ENCODE measurements at regions not wholly inside any gene's neighbourhood (a gene's known extent, or its start where the extent isn't known, plus 50 kb on each side); places are given as distances from the start of the nearest gene placed in this dataset.

- H2BK5ac ChIP-seq (ENCODE audit: low read length) = no peak overlapping the region
- H2BK120ac ChIP-seq (ENCODE audit: low read depth, low read length) = no peak overlapping the region
- no peak overlapping the region for H3K18ac ChIP-seq (ENCODE audit: low read length)
- H3K36me3 ChIP-seq (ENCODE audit: control insufficient read depth, insufficient read depth, low read length) = no peaks in the 10 kb centered on the region
- peak overlapping the region; percentile 86 for H2BK15ac ChIP-seq (replicated peaks; ENCODE audit: low read depth)
- no peak overlapping the region for H3K4me3 ChIP-seq (ENCODE audit: low read length)
- no peak for DNase-seq
- no peak overlapping the region for H4K5ac ChIP-seq (ENCODE audit: low read length)
- H3K27ac ChIP-seq (ENCODE audit: low read depth, low read length) = no peak overlapping the region
- H2AK5ac ChIP-seq (ENCODE audit: low read length) = no peak overlapping the region
- peaks cover 3% of the 10 kb centered on the region for H3K4me1 ChIP-seq (ENCODE audit: control insufficient read depth, low read depth, low read length)
- no CpG with 5 or more reads among the region's 3 CpGs for WGBS (ENCODE audit: extremely low coverage, insufficient coverage, low lambda C conversion rate)
- H3K27me3 ChIP-seq (ENCODE audit: insufficient read depth, low read length, poor library complexity) = no peaks in the 10 kb centered on the region
- H3K56ac ChIP-seq (ENCODE audit: low read length) = no peak overlapping the region
- H3K23ac ChIP-seq (ENCODE audit: low read length) = no peak overlapping the region
- no peaks in the 10 kb centered on the region for H3K79me1 ChIP-seq (ENCODE audit: low read length)
- H3K4ac ChIP-seq (ENCODE audit: low read depth, low read length) = no peak overlapping the region
- H3K4me2 ChIP-seq (ENCODE audit: low read length) = no peak overlapping the region
- H3K9ac ChIP-seq (ENCODE audit: low read length) = no peak overlapping the region
- no peak overlapping the region for H4K8ac ChIP-seq (ENCODE audit: low read depth, low read length)
- no peaks in the 10 kb centered on the region for H3K79me2 ChIP-seq (ENCODE audit: control insufficient read depth, insufficient read depth, low read length)
These were observed 55.9 kb upstream of the APCDD1 start for GRCh38 chr18:10398571-10398970.

- Histone ChIP-seq H3K27ac (ENCODE audit: low read depth, low read length) (no peak overlapping the region), H3K27me3 (ENCODE audit: insufficient read depth, low read length, poor library complexity) (no peaks in the 10 kb centered on the region), H4K8ac (ENCODE audit: low read depth, low read length) (no peak overlapping the region), H3K79me1 (ENCODE audit: low read length) (no peaks in the 10 kb centered on the region), H3K36me3 (ENCODE audit: control insufficient read depth, insufficient read depth, low read length) (no peaks in the 10 kb centered on the region), H2BK120ac (ENCODE audit: low read depth, low read length) (no peak overlapping the region), H3K56ac (ENCODE audit: low read length) (no peak overlapping the region), H3K9ac (ENCODE audit: low read length) (no peak overlapping the region), H2BK5ac (ENCODE audit: low read length) (no peak overlapping the region), H3K79me2 (ENCODE audit: control insufficient read depth, insufficient read depth, low read length) (no peaks in the 10 kb centered on the region), H3K4me1 (ENCODE audit: control insufficient read depth, low read depth, low read length) (peaks cover 6% of the 10 kb centered on the region), H3K4me3 (ENCODE audit: low read length) (no peak overlapping the region), H3K4me2 (ENCODE audit: low read length) (no peak overlapping the region), H3K18ac (ENCODE audit: low read length) (no peak overlapping the region), H3K23ac (ENCODE audit: low read length) (no peak overlapping the region), H2AK5ac (ENCODE audit: low read length) (no peak overlapping the region), H4K5ac (ENCODE audit: low read length) (no peak overlapping the region), H2BK15ac (replicated peaks; ENCODE audit: low read depth) (no peak overlapping the region), H3K4ac (ENCODE audit: low read depth, low read length) (no peak overlapping the region)
- WGBS (ENCODE audit: extremely low coverage, insufficient coverage, low lambda C conversion rate) = no CpG with 5 or more reads among the region's 5 CpGs
- DNase-seq = no peak
These were observed 55.0 kb upstream of the APCDD1 start for GRCh38 chr18:10399465-10399864.

- no peaks in the 10 kb centered on the region for H3K27me3 ChIP-seq (ENCODE audit: insufficient read depth, low read length, poor library complexity)
- H2BK5ac ChIP-seq (ENCODE audit: low read length) = no peak overlapping the region
- no peak overlapping the region for H3K27ac ChIP-seq (ENCODE audit: low read depth, low read length)
- H3K79me2 ChIP-seq (ENCODE audit: control insufficient read depth, insufficient read depth, low read length) = no peaks in the 10 kb centered on the region
- no peak overlapping the region for H3K23ac ChIP-seq (ENCODE audit: low read length)
- no peak overlapping the region for H4K5ac ChIP-seq (ENCODE audit: low read length)
- H3K4ac ChIP-seq (ENCODE audit: low read depth, low read length) = no peak overlapping the region
- H3K4me1 ChIP-seq (ENCODE audit: control insufficient read depth, low read depth, low read length) = peaks cover 9% of the 10 kb centered on the region
- H3K56ac ChIP-seq (ENCODE audit: low read length) = no peak overlapping the region
- no peak for DNase-seq
- H2BK15ac ChIP-seq (replicated peaks; ENCODE audit: low read depth) = no peak overlapping the region
- H4K8ac ChIP-seq (ENCODE audit: low read depth, low read length) = no peak overlapping the region
- H3K18ac ChIP-seq (ENCODE audit: low read length) = no peak overlapping the region
- H3K9ac ChIP-seq (ENCODE audit: low read length) = no peak overlapping the region
- H3K4me3 ChIP-seq (ENCODE audit: low read length) = no peak overlapping the region
- H3K36me3 ChIP-seq (ENCODE audit: control insufficient read depth, insufficient read depth, low read length) = no peaks in the 10 kb centered on the region
- H3K4me2 ChIP-seq (ENCODE audit: low read length) = no peak overlapping the region
- H2BK120ac ChIP-seq (ENCODE audit: low read depth, low read length) = no peak overlapping the region
- H2AK5ac ChIP-seq (ENCODE audit: low read length) = peak overlapping the region; percentile 38
- H3K79me1 ChIP-seq (ENCODE audit: low read length) = no peaks in the 10 kb centered on the region
- WGBS (ENCODE audit: extremely low coverage, insufficient coverage, low lambda C conversion rate) = no CpG with 5 or more reads among the region's 11 CpGs
These were observed 53.7 kb upstream of the APCDD1 start for GRCh38 chr18:10400534-10401307.

- Histone ChIP-seq H3K56ac (ENCODE audit: low read length) (no peak overlapping the region), H3K23ac (ENCODE audit: low read length) (no peak overlapping the region), H3K36me3 (ENCODE audit: control insufficient read depth, insufficient read depth, low read length) (no peaks in the 10 kb centered on the region), H3K4ac (ENCODE audit: low read depth, low read length) (no peak overlapping the region), H2BK5ac (ENCODE audit: low read length) (no peak overlapping the region), H3K9ac (ENCODE audit: low read length) (no peak overlapping the region), H4K8ac (ENCODE audit: low read depth, low read length) (no peak overlapping the region), H3K27ac (ENCODE audit: low read depth, low read length) (no peak overlapping the region), H3K27me3 (ENCODE audit: insufficient read depth, low read length, poor library complexity) (no peaks in the 10 kb centered on the region), H3K79me2 (ENCODE audit: control insufficient read depth, insufficient read depth, low read length) (no peaks in the 10 kb centered on the region), H4K5ac (ENCODE audit: low read length) (no peak overlapping the region), H2BK15ac (replicated peaks; ENCODE audit: low read depth) (no peak overlapping the region), H3K18ac (ENCODE audit: low read length) (peak overlapping the region; percentile 73), H3K79me1 (ENCODE audit: low read length) (no peaks in the 10 kb centered on the region), H3K4me1 (ENCODE audit: control insufficient read depth, low read depth, low read length) (peaks cover 10% of the 10 kb centered on the region), H3K4me2 (ENCODE audit: low read length) (no peak overlapping the region), H2BK120ac (ENCODE audit: low read depth, low read length) (no peak overlapping the region), H3K4me3 (ENCODE audit: low read length) (no peak overlapping the region), H2AK5ac (ENCODE audit: low read length) (no peak overlapping the region)
- WGBS (ENCODE audit: extremely low coverage, insufficient coverage, low lambda C conversion rate) = no CpG with 5 or more reads among the region's 5 CpGs
- no peak for DNase-seq
These were observed 52.9 kb upstream of the APCDD1 start for GRCh38 chr18:10401521-10401920.

GRCh38 chr18:10401930-10402329 is 52.5 kb upstream of the APCDD1 start:
- Histone ChIP-seq H3K79me1 (ENCODE audit: low read length) (no peaks in the 10 kb centered on the region), H3K4me3 (ENCODE audit: low read length) (no peak overlapping the region), H3K36me3 (ENCODE audit: control insufficient read depth, insufficient read depth, low read length) (no peaks in the 10 kb centered on the region), H3K56ac (ENCODE audit: low read length) (peak overlapping the region; percentile 44), H2BK15ac (replicated peaks; ENCODE audit: low read depth) (no peak overlapping the region), H3K4me2 (ENCODE audit: low read length) (no peak overlapping the region), H3K23ac (ENCODE audit: low read length) (no peak overlapping the region), H4K8ac (ENCODE audit: low read depth, low read length) (no peak overlapping the region), H3K4ac (ENCODE audit: low read depth, low read length) (no peak overlapping the region), H3K4me1 (ENCODE audit: control insufficient read depth, low read depth, low read length) (peaks cover 14% of the 10 kb centered on the region), H3K27me3 (ENCODE audit: insufficient read depth, low read length, poor library complexity) (no peaks in the 10 kb centered on the region), H4K5ac (ENCODE audit: low read length) (no peak overlapping the region), H3K9ac (ENCODE audit: low read length) (no peak overlapping the region), H3K18ac (ENCODE audit: low read length) (peak overlapping the region; percentile 21), H3K27ac (ENCODE audit: low read depth, low read length) (no peak overlapping the region), H2BK120ac (ENCODE audit: low read depth, low read length) (no peak overlapping the region), H2BK5ac (ENCODE audit: low read length) (peak overlapping the region; percentile 35), H2AK5ac (ENCODE audit: low read length) (peak overlapping the region; percentile 7), H3K79me2 (ENCODE audit: control insufficient read depth, insufficient read depth, low read length) (no peaks in the 10 kb centered on the region)
- WGBS (ENCODE audit: extremely low coverage, insufficient coverage, low lambda C conversion rate) = no CpG with 5 or more reads among the region's 6 CpGs
- no peak for DNase-seq

All from mesendoderm (in vitro differentiated cells).